ENCODE measurements at regions not wholly inside any gene's neighbourhood (a gene's known extent, or its start where the extent isn't known, plus 50 kb on each side); places are given as distances from the start of the nearest gene placed in this dataset.

GRCh38 chr4:32145987-32146386, 1425.8 kb downstream of the PCDH7 start:
- TF ChIP-seq CTCF (IDR thresholded peaks at IDR 0.05) (no peak), POLR2AphosphoS5 (IDR thresholded peaks at IDR 0.05; ENCODE audit: low read depth, low read length) (no peak), SIN3A (IDR thresholded peaks at IDR 0.05; ENCODE audit: borderline replicate concordance, insufficient read depth, low read depth, low read length) (no peak), REST (IDR thresholded peaks at IDR 0.05; ENCODE audit: insufficient read depth in 1 of 2, low read depth in 2 of 2, low read length in 1 of 2) (no peak), TCF7L2 (IDR thresholded peaks at IDR 0.05; ENCODE audit: low read depth, low read length) (no peak)

Measured in Panc1 (cell line).